Activated naive CD4-positive, alpha-beta T cell treated with anti-CD3 and anti-CD28 coated beads, Interleukin-2, amount 50 U/mL, for 72 hours (primary cell): ENCODE measurements at regions not wholly inside any gene's neighbourhood (a gene's known extent, or its start where the extent isn't known, plus 50 kb on each side); places are given as distances from the start of the nearest gene placed in this dataset.
"Not testable (repeated sequence)": the region's sequence is repeated elsewhere in the genome, so short reads cannot be mapped to it uniquely, and the experiment has no call there.

Experiments
- ATAC-seq, 2 donors: fragments of 150-1000 bp; cut with Tn5 transposase; 2 replicates each; pipeline ENCODE4 v1.10.0; 2021; ENCODE audit warnings: mild to moderate bottlenecking in 2 of 2, moderate library complexity in 2 of 2
- DNase-seq, 2 donors: peaks; one replicate each; pipeline ENCODE4 v3.0.0; 2021 to 2022; ENCODE audit warnings: low spot score in 2 of 2
- H3K27ac Mint-ChIP-seq, 2 donors: one replicate each; pipeline ENCODE4 v1.8.0; 2022; ENCODE audit warnings: mild to moderate bottlenecking in 2 of 2, mixed read lengths in 2 of 2
- H3K36me3 Mint-ChIP-seq, 2 donors: one replicate each; pipeline ENCODE4 v1.8.0; 2022; ENCODE audit warnings: mixed read lengths in 2 of 2
- H3K9me3 Mint-ChIP-seq, 2 donors: one replicate each; pipeline ENCODE4 v1.8.0; 2022; ENCODE audit warnings: mixed read lengths in 2 of 2

DNA sequence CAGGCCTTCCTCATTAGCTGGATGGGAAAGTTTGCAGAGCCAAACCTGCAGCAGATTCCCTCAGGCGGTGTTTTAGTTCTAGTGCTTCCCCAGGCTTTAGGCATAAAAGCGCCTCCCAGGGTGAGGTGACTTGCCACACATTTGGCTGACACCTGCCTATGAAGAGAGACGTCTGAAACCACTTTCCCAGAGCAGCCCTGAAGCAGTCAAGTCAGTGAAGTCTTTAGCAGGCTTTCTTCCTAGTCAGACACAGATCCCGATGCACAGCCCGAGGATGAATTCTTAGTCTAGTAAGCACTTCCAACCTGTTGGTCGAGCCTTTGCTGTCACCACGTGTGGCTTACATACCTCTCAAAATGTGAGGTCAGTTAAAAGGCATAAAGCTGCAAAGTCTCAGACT is 484.1 kb downstream of the SMARCA1 start:
- no peaks in the 10 kb centered on the region for H3K9me3 Mint-ChIP-seq
- ATAC-seq (no peak), DNase-seq (no peak)
- H3K36me3 Mint-ChIP-seq = no peaks in the 10 kb centered on the region
- no peak overlapping the region for H3K27ac Mint-ChIP-seq

GRCh38 chrX:129037389-129037788 is 485.9 kb downstream of the SMARCA1 start:
- DNase-seq (no peak), ATAC-seq (no peak)
- Mint-ChIP-seq H3K9me3 (no peaks in the 10 kb centered on the region), H3K36me3 (no peaks in the 10 kb centered on the region), H3K27ac (no peak overlapping the region)

- Mint-ChIP-seq H3K36me3 (no peaks in the 10 kb centered on the region), H3K9me3 (no peaks in the 10 kb centered on the region), H3K27ac (no peak overlapping the region)
- DNase-seq (no peak), ATAC-seq (no peak)
Observed at GRCh38 chrX:129035180-129035579, 488.1 kb downstream of the SMARCA1 start.

- H3K9me3 Mint-ChIP-seq = no peaks in the 10 kb centered on the region
- ATAC-seq = no peak
Observed at GRCh38 chrX:129034196-129034595, 489.1 kb downstream of the SMARCA1 start.

GRCh38 chrX:129026202-129026601 is 497.1 kb downstream of the SMARCA1 start:
- DNase-seq (no peak), ATAC-seq (no peak)
- no peaks in the 10 kb centered on the region for H3K36me3 Mint-ChIP-seq
- H3K27ac Mint-ChIP-seq = no peak overlapping the region
- H3K9me3 Mint-ChIP-seq = no peaks in the 10 kb centered on the region

More at GRCh38 chrX:129034196-129034595, 489.1 kb downstream of the SMARCA1 start:
- Mint-ChIP-seq H3K27ac (no peak overlapping the region), H3K36me3 (no peaks in the 10 kb centered on the region)
- DNase-seq = no peak

- H3K36me3 Mint-ChIP-seq = no peaks in the 10 kb centered on the region
- no peak for DNase-seq
Observed at GRCh38 chrX:129025376-129025775, 497.9 kb downstream of the SMARCA1 start.

GRCh38 chrX:129019412-129019811 is 503.9 kb downstream of the SMARCA1 start:
- Mint-ChIP-seq H3K36me3 (no peaks in the 10 kb centered on the region), H3K9me3 (no peaks in the 10 kb centered on the region), H3K27ac (no peak overlapping the region)
- ATAC-seq = no peak
- no peak for DNase-seq

More at GRCh38 chrX:129025376-129025775, 497.9 kb downstream of the SMARCA1 start:
- Mint-ChIP-seq H3K27ac (no peak overlapping the region), H3K9me3 (no peaks in the 10 kb centered on the region)
- ATAC-seq = no peak

- DNase-seq = no peak
- no peak for ATAC-seq
- Mint-ChIP-seq H3K9me3 (no peaks in the 10 kb centered on the region), H3K36me3 (no peaks in the 10 kb centered on the region), H3K27ac (no peak overlapping the region)
Observed at GRCh38 chrX:129015381-129015780, 507.9 kb downstream of the SMARCA1 start.

DNA sequence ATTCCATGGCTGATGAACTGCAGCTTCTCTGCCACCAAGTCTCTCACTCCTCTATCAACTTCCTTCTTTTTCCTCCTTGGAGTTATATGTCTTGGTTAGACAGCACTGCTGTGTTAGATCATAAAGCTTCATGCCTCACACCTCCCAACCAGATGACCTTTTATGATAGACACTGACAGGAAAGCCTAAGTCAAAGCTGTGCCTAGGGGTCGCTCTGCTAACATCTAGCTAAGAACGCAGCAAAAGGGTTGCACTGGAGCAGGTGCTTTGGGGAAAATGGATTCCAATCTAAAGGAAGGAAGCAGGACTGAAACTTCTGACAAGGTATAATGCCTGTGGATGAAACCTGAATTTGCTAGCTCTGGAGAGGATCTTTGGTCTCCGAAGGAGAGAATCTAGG is 509.7 kb downstream of the SMARCA1 start:
- Mint-ChIP-seq H3K27ac (no peak overlapping the region), H3K9me3 (no peaks in the 10 kb centered on the region), H3K36me3 (no peaks in the 10 kb centered on the region)
- ATAC-seq (no peak), DNase-seq (no peak)

DNA sequence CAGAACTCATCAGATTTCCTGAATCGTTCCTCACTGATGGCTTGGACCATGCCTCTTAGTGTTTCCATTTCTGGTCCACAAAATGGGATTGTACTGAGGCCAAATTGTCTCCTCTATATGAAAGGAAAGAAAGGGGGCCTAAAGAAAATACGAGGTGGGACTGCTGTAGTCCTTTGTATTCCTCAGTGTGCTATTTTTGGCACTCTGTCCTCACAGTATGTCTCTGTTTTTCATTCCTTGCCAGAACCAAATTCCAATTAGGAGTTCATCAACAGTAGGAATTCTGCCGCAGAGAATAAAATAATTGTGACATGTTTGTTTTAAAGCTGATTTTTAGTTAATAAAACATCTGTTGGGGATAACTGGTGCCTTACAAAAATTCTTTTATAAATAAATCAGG is 515.7 kb downstream of the SMARCA1 start:
- DNase-seq (no peak), ATAC-seq (no peak)
- no peaks in the 10 kb centered on the region for H3K9me3 Mint-ChIP-seq
- no peaks in the 10 kb centered on the region for H3K36me3 Mint-ChIP-seq
- H3K27ac Mint-ChIP-seq = no peak overlapping the region

- Mint-ChIP-seq H3K27ac (no peak overlapping the region), H3K9me3 (no peaks in the 10 kb centered on the region), H3K36me3 (no peaks in the 10 kb centered on the region)
- ATAC-seq (no peak), DNase-seq (no peak)
Observed at GRCh38 chrX:129006491-129006890, 516.8 kb downstream of the SMARCA1 start.

DNA sequence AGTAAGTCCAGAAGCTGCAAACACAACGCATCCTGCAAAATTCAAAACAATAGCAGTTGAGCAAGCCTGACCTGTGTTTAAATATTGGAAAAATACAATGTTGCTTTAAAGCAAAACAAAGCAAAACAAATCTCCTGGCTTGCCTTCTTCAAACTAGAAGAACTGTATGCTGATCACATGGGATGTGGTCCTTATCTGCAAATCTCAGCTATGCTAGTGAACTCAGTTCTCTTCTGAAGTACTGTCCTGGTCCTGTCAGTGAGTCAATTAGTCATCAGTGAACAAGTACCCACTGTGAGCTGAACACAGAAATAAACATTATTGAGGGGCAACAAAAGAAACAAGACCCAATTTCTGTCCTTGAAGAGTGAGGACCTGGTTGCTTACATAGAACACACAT is 522.5 kb downstream of the SMARCA1 start:
- ATAC-seq (no peak), DNase-seq (no peak)
- H3K36me3 Mint-ChIP-seq = no peaks in the 10 kb centered on the region
- no peak overlapping the region for H3K27ac Mint-ChIP-seq
- no peaks in the 10 kb centered on the region for H3K9me3 Mint-ChIP-seq

GRCh38 chrX:129000018-129000417 is 523.3 kb downstream of the SMARCA1 start:
- H3K9me3 Mint-ChIP-seq = no peaks in the 10 kb centered on the region
- no peaks in the 10 kb centered on the region for H3K36me3 Mint-ChIP-seq
- no peak for ATAC-seq
- H3K27ac Mint-ChIP-seq = no peak overlapping the region
- no peak for DNase-seq

DNA sequence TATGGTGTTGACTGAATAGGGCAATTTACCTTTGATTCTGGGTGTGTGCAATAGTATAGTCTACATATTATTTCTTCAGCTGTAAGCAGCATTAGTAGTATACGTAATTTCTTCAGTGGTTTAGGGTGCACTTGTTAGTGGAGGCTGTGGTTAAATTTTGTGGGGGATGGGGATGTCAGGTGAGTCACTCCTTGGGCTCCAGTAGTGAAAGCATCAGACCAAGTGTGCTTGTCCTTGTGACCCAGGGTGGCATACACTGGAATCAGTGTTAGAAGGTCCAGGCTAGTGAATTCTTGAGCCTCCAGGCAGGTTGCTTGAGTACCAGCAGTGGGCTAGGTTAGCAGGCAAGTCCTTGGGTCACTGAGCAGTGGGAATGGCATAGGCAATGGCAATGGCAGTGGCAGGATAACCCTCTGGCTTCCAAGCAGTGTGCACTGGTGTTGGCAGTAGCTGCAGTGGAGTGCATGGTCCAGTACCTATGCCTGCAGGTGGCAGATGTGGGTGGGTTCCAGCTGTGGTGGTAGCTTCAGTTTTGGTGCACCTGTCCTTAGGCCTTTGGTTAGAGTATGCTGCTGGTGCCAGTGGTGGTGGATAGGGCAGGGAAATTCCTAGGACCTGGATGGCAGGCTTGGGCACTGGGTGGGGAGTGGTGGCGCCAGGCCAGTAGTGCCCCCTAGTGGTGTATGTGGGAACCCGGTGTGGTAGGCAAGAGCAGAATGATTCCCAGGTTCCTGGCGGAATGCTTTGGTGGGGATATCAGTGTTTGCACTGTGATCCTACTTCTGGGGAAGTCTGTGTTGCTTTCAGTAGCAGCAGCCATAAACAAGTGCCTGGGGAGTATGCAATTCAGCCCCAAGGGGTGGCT is 531.0 kb downstream of the SMARCA1 start:
- Mint-ChIP-seq H3K36me3 (no peaks in the 10 kb centered on the region), H3K9me3 (peaks cover 3 to 4% of the 10 kb centered on the region in 2 donors), H3K27ac (no peak overlapping the region)
- no peak for ATAC-seq
- no peak for DNase-seq

DNA sequence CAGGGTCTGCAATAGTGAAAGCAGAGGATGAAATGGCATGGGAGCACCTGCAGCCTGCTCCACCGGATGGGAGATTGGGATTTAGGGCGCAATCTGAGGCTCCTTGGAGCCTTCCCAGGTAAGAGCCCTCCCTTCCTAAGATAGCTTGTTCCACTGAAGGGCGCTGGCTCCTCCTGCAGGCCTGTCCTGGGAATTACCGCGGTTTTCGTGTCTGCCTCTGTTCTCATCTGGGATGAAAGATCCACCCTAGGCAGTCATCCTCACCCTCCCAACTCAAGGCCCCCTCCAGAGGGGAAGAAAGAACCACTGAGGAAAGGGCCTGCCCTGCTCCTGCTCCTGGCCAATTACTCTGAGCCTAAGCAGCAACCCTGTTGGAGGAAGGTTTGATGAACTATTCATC is 547.5 kb downstream of the SMARCA1 start:
- no peak for ATAC-seq
- peak in 1 of 2 donors; percentile 15 for DNase-seq
- no peaks in the 10 kb centered on the region for H3K9me3 Mint-ChIP-seq
- H3K27ac Mint-ChIP-seq = no peak overlapping the region
- no peaks in the 10 kb centered on the region for H3K36me3 Mint-ChIP-seq

- DNase-seq = no peak
- ATAC-seq = no peak
- Mint-ChIP-seq H3K36me3 (no peaks in the 10 kb centered on the region), H3K9me3 (no peaks in the 10 kb centered on the region), H3K27ac (no peak overlapping the region)
Observed at GRCh38 chrX:128973033-128973432, 550.3 kb downstream of the SMARCA1 start.

DNA sequence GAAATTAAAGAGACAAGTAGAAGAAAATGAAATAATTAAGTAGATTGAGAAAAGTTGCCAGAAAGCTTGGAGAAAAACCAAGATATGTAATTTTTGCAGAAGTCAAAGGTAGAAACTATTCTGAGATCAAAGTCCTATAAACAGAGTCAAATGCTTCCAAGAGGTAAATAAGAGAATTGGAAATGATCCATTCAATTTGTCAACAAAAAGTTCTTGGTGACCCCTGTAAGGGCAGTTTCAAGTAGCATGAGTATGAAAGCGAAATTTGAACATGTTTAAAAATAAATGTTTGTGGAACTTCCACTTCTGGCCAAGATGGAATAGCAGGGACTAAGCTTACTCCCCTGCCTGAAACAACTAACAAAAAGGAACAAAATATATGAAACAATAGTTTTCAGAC is 562.0 kb downstream of the SMARCA1 start:
- Mint-ChIP-seq H3K36me3 (no peaks in the 10 kb centered on the region), H3K9me3 (peaks cover 0 to 1% of the 10 kb centered on the region in 2 donors), H3K27ac (no peak overlapping the region)
- DNase-seq (no peak), ATAC-seq (no peak)

- DNase-seq = not testable (repeated sequence)
- H3K9me3 Mint-ChIP-seq = peaks cover 6 to 11% of the 10 kb centered on the region in 2 donors
Observed at GRCh38 chrX:128954697-128955096, 568.6 kb downstream of the SMARCA1 start.

More at GRCh38 chrX:128954697-128955096, 568.6 kb downstream of the SMARCA1 start:
- ATAC-seq, H3K36me3 Mint-ChIP-seq, H3K27ac Mint-ChIP-seq: not testable (repeated sequence)
